GM21723 (cell line): ENCODE measurements at regions not wholly inside any gene's neighbourhood (a gene's known extent, or its start where the extent isn't known, plus 50 kb on each side); places are given as distances from the start of the nearest gene placed in this dataset.
"Not testable (repeated sequence)": the region's sequence is repeated elsewhere in the genome, so short reads cannot be mapped to it uniquely, and the experiment has no call there.

ENCODE experiments used
- ATAC-seq: cut with Tn5 transposase; IDR thresholded peaks from one replicate; pipeline ENCODE4 v1.9.1; 2021; ENCODE audit warnings: mild to moderate bottlenecking, moderate library complexity; ENCODE audit not compliant: unreplicated experiment

- no peak for ATAC-seq
Measured at GRCh38 chr16:51237861-51238378, 86.8 kb upstream of the SALL1 start.

GRCh38 chr16:51237207-51237606 lies 86.1 kb upstream of the SALL1 start:
- no peak for ATAC-seq

- no peak for ATAC-seq
Measured at GRCh38 chr16:51236583-51236982, 85.5 kb upstream of the SALL1 start.

GRCh38 chr16:51231702-51232101 lies 80.6 kb upstream of the SALL1 start:
- ATAC-seq: no peak

GRCh38 chr16:51230035-51230434 lies 79.0 kb upstream of the SALL1 start:
- ATAC-seq: not testable (repeated sequence)

GRCh38 chr16:51228097-51228659 lies 77.1 kb upstream of the SALL1 start:
- ATAC-seq: no peak

- no peak for ATAC-seq
Measured at GRCh38 chr16:51225878-51226277, 74.8 kb upstream of the SALL1 start.

- no peak for ATAC-seq
Measured at GRCh38 chr16:51224317-51224716, 73.2 kb upstream of the SALL1 start.

GRCh38 chr16:51222016-51222415 lies 70.9 kb upstream of the SALL1 start:
- ATAC-seq: no peak

- no peak for ATAC-seq
Measured at GRCh38 chr16:51211148-51211547, 60.1 kb upstream of the SALL1 start.

GRCh38 chr16:51210087-51210486 lies 59.0 kb upstream of the SALL1 start:
- ATAC-seq: no peak

GRCh38 chr16:51201604-51202003 lies 50.5 kb upstream of the SALL1 start:
- ATAC-seq: no peak
